SK-N-SH (cell line): ENCODE measurements at regions not wholly inside any gene's neighbourhood (a gene's known extent, or its start where the extent isn't known, plus 50 kb on each side); places are given as distances from the start of the nearest gene placed in this dataset.
"Not testable (repeated sequence)": the region's sequence is repeated elsewhere in the genome, so short reads cannot be mapped to it uniquely, and the experiment has no call there.

ENCODE experiments used
- CTCF ChIA-PET: fragments of 300-600, 350-600 bp; formaldehyde crosslinking; extraction: SDS; loops from one replicate; lab custom pipeline; 2021; lab: Yijun Ruan, JAX
- POLR2A ChIA-PET: fragments of 350-600 bp; sonication (Branson Sonifier 250); formaldehyde crosslinking; extraction: SDS; loops from one replicate; lab custom pipeline; 2020; ENCODE audit warnings: antibody characterized with exemption, inconsistent platforms; lab: Yijun Ruan, JAX
- DNase-seq: peaks from one replicate; pipeline ENCODE4 v3.0.0; 2012
- H2AFZ ChIP-seq: fragments of 200-600 bp; sonication (generic); 2 replicates; pipeline ENCODE4 v1.8.1; 2016; ENCODE audit warnings: antibody characterized with exemption, mild to moderate bottlenecking, low read depth
- H3F3A ChIP-seq: fragments of 200-600 bp; sonication (generic); replicated peaks from 2 replicates; pipeline ENCODE3; 2016; ENCODE audit warnings: antibody characterized with exemption, mild to moderate bottlenecking; ENCODE audit not compliant: insufficient read depth
- H3K27ac ChIP-seq, 2 experiments: fragments of 200-500 bp in 1 of 2; fragments of 200-600 bp in 1 of 2; sonication (Bioruptor generic) in 1 of 2; sonication (generic), shearing (Covaris generic) in 1 of 2; 2 replicates each; pipeline versions ENCODE4 v1.5.1 to v1.6.1; 2014 to 2016; ENCODE audit warnings: low read depth in 2 of 2, inconsistent platforms in 1 of 2, low read length in 1 of 2, mild to moderate bottlenecking in 1 of 2, mixed read lengths in 1 of 2
- H3K27me3 ChIP-seq: fragments of 200-600 bp; sonication (generic), shearing (Covaris generic); 2 replicates; pipeline ENCODE4 v1.6.1; 2016; ENCODE audit warnings: mixed run types; ENCODE audit not compliant: insufficient read depth
- H3K36me3 ChIP-seq, 2 experiments: fragments of 200-500 bp in 1 of 2; fragments of 200-600 bp in 1 of 2; sonication (Bioruptor generic) in 1 of 2; sonication (generic) in 1 of 2; replicated peaks in 1 of 2; 2 replicates each; pipeline versions ENCODE3 to v1.5.1; 2014 to 2016; ENCODE audit warnings: low read length in 1 of 2, mild to moderate bottlenecking in 1 of 2; ENCODE audit not compliant: insufficient read depth in 2 of 2, control insufficient read depth in 1 of 2
- H3K4me1 ChIP-seq, 2 experiments: fragments of 200-500 bp in 1 of 2; fragments of 200-600 bp in 1 of 2; sonication (Bioruptor generic) in 1 of 2; sonication (generic), shearing (Covaris generic) in 1 of 2; 2 replicates each; pipeline versions ENCODE4 v1.5.1 to v1.6.1; 2014 to 2016; ENCODE audit warnings: low read depth in 1 of 2, low read length in 1 of 2, mixed run types in 1 of 2; ENCODE audit not compliant: insufficient read depth in 2 of 2, control insufficient read depth in 1 of 2
- H3K4me2 ChIP-seq: fragments of 200-600 bp; sonication (generic), shearing (Covaris generic); 2 replicates; pipeline ENCODE4 v1.6.1; 2017; ENCODE audit warnings: mixed run types
- H3K4me3 ChIP-seq, 2 experiments: fragments of 200-500 bp in 1 of 2; fragments of 200-600 bp in 1 of 2; sonication (Bioruptor generic) in 1 of 2; sonication (generic), shearing (Covaris generic) in 1 of 2; 2 replicates each; pipeline versions ENCODE4 v1.5.1 to v1.8.1; 2014 to 2016; ENCODE audit warnings: low read depth in 2 of 2, inconsistent platforms in 1 of 2, low read length in 1 of 2, mild to moderate bottlenecking in 1 of 2, mixed read lengths in 1 of 2, moderate library complexity in 1 of 2
- H3K79me2 ChIP-seq: fragments of 200-600 bp; sonication (generic); 2 replicates; pipeline ENCODE4 v1.8.1; 2017; ENCODE audit warnings: mild to moderate bottlenecking; ENCODE audit not compliant: insufficient read depth
- H3K9ac ChIP-seq: fragments of 200-600 bp; sonication (generic); 2 replicates; pipeline ENCODE4 v1.6.1; 2017; ENCODE audit warnings: mixed run types
- H3K9me2 ChIP-seq: fragments of 200-600 bp; sonication (generic); 2 replicates; pipeline ENCODE4 v1.6.1; 2017; ENCODE audit warnings: mixed run types
- H3K9me3 ChIP-seq: fragments of 200-600 bp; sonication (generic); 2 replicates; pipeline ENCODE4 v1.6.1; 2017; ENCODE audit warnings: mixed run types, mild to moderate bottlenecking, moderate library complexity
- H4K20me1 ChIP-seq: fragments of 200-600 bp; sonication (generic); 2 replicates; pipeline ENCODE4 v1.6.1; 2017; ENCODE audit warnings: mild to moderate bottlenecking, mixed run types; ENCODE audit not compliant: insufficient read depth
- ELF1 ChIP-seq: IDR thresholded peaks from 2 replicates; pipeline ENCODE4 v1.4.0; 2012
- EP300 ChIP-seq, 2 experiments: IDR thresholded peaks; 2 replicates each; pipeline versions ENCODE4 v1.4.0 to v1.6.1; 2012; ENCODE audit warnings: borderline replicate concordance in 1 of 2, low read depth in 1 of 2, low read length in 1 of 2
- EZH2phosphoT487 ChIP-seq: fragments of 200-600 bp; sonication (generic); IDR thresholded peaks from 2 replicates; pipeline ENCODE4 v1.6.1; 2017; ENCODE audit warnings: low read depth, mixed run types, mild to moderate bottlenecking, antibody characterized with exemption, moderate library complexity, borderline replicate concordance
- FOSL2 ChIP-seq: IDR thresholded peaks from 2 replicates; pipeline ENCODE4 v1.4.0; 2012; ENCODE audit warnings: low read depth, mild to moderate bottlenecking, moderate library complexity, borderline replicate concordance
- FOXM1 ChIP-seq: IDR thresholded peaks from 2 replicates; pipeline ENCODE4 v1.4.0; 2012; ENCODE audit warnings: low read depth, mild to moderate bottlenecking
- IRF3 ChIP-seq: fragments of 150-350 bp; IDR thresholded peaks from 2 replicates; pipeline ENCODE4 v1.6.1; 2016; ENCODE audit warnings: mild to moderate bottlenecking, low read depth, low read length
- NFIC ChIP-seq: IDR thresholded peaks from 2 replicates; pipeline ENCODE4 v1.4.0; 2012; ENCODE audit warnings: borderline replicate concordance
- PBX3 ChIP-seq: IDR thresholded peaks from 2 replicates; pipeline ENCODE4; 2012
- POLR2AphosphoS5 ChIP-seq: IDR thresholded peaks from 2 replicates; pipeline ENCODE4 v1.6.1; 2012; ENCODE audit warnings: low read depth, low read length
- RAD21 ChIP-seq: IDR thresholded peaks from 2 replicates; pipeline ENCODE4 v1.6.1; 2012; ENCODE audit warnings: mild to moderate bottlenecking, low read length
- RCOR1 ChIP-seq: fragments of 150-350 bp; IDR thresholded peaks from 2 replicates; pipeline ENCODE4 v1.6.1; 2017; ENCODE audit warnings: antibody characterized with exemption, low read length
- SMC3 ChIP-seq: IDR thresholded peaks from 2 replicates; pipeline ENCODE4 v1.6.1; 2012; ENCODE audit warnings: low read depth, low read length, improper control_type of control experiment
- TCF12 ChIP-seq: IDR thresholded peaks from 2 replicates; pipeline ENCODE4 v1.4.0; 2012
- USF2 ChIP-seq: fragments of 150-350 bp; IDR thresholded peaks from 2 replicates; pipeline ENCODE4 v1.6.1; 2017; ENCODE audit warnings: antibody characterized with exemption, low read length, low read depth, borderline replicate concordance
- WGBS: methylation state at CpG from one replicate; pipeline ENCODE4 v1.1.6; 2017; ENCODE audit warnings: low lambda C conversion rate; 5-methylcytosine and 5-hydroxymethylcytosine counted together
- TF ChIP-seq, protein P1 (sequence below): IDR thresholded peaks from 2 replicates; pipeline ENCODE4 v1.4.0; 2012; ENCODE audit warnings: low read depth
- TF ChIP-seq, protein P2 (sequence below): fragments of 200-600 bp; sonication (generic); IDR thresholded peaks from 2 replicates; pipeline ENCODE4 v1.6.1; 2017; ENCODE audit warnings: antibody characterized with exemption, mild to moderate bottlenecking, moderate library complexity

GRCh38 chr14:106513302-106513701 lies 986.9 kb downstream of the TMEM121 start:
- Histone ChIP-seq H3K9ac (no peak overlapping the region), H4K20me1 (no peaks in the 10 kb centered on the region), H3K4me1 (no peaks in the 10 kb centered on the region), H3K9me2 (no peaks in the 10 kb centered on the region), H3K4me3 (no peak overlapping the region), H3K4me2 (no peak overlapping the region), H2AFZ (no peak overlapping the region), H3K9me3 (no peaks in the 10 kb centered on the region), H3K36me3 (no peaks in the 10 kb centered on the region), H3K27me3 (no peaks in the 10 kb centered on the region), H3K27ac (no peak overlapping the region), H3K79me2 (no peaks in the 10 kb centered on the region), H3F3A (no peaks in the 10 kb centered on the region)
- CTCF ChIA-PET: no interaction called here
- no peak for DNase-seq
- POLR2A ChIA-PET: no interaction called here
- 77% methylated on average over 3 of the region's 3 CpGs for WGBS
- no peak for TF ChIP-seq EZH2phosphoT487
- TF ChIP-seq TCF12: no peak
- TF ChIP-seq IRF3: no peak
- TF ChIP-seq ELF1: no peak
- TF ChIP-seq NFIC: no peak
- TF ChIP-seq USF2: no peak
- no peak for TF ChIP-seq FOSL2
- no peak for TF ChIP-seq FOXM1
- TF ChIP-seq POLR2AphosphoS5: no peak
- TF ChIP-seq, protein P1, sequence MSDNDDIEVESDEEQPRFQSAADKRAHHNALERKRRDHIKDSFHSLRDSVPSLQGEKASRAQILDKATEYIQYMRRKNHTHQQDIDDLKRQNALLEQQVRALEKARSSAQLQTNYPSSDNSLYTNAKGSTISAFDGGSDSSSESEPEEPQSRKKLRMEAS: no peak
- TF ChIP-seq EP300 (IDR thresholded peaks at IDR 0.05; ENCODE audit: borderline replicate concordance in 1 of 2, low read depth in 1 of 2, low read length in 1 of 2): no peak
- no peak for TF ChIP-seq RAD21

DNA sequence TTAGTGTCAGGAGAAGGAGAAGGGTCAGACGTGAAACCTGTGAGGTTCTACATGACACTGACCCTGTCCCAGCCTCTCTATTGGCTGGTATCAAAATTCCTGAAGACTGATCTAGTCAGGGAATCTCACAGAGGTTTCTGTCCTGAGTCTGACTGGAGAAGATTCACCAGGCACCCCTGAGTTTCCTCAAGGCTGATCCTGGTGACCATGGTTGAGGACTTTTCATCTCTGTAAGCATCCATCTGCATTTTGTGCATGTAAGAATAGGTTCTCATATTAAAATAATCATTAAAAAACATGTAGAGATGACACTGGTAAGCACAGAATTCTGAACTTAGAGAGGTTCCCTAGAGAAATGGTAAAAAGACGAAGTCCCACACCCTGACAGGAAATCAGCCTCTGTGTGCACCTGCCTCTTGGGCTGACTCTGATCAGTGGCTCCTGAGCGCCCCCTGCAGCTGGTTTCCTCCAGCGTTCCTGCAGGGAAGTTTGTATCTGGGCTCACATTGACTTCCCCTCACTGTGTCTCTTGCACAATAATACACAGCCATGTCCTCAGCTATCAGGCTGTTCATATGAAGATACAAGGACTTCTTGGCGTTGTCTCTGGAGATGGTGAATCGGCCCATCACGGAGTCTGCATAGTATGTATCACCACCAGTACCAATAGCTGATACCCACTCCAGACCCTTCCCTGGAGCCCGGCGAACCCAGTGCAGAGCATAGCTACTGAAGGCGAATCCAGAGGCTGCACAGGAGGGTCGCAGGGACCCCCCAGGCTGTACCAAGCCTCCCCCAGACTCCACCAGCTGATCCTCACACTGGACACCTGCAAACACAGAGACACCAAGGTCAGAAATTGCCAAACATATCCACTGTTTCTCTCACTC lies 991.9 kb downstream of the TMEM121 start:
- POLR2A ChIA-PET: no interaction called here
- Histone ChIP-seq H3K4me3 (no peak overlapping the region), H3F3A (no peaks in the 10 kb centered on the region), H3K27me3 (no peaks in the 10 kb centered on the region), H3K79me2 (no peaks in the 10 kb centered on the region), H3K4me1 (no peaks in the 10 kb centered on the region), H3K4me2 (no peak overlapping the region), H3K9me3 (no peaks in the 10 kb centered on the region), H4K20me1 (no peaks in the 10 kb centered on the region), H3K36me3 (no peaks in the 10 kb centered on the region), H3K9me2 (no peaks in the 10 kb centered on the region), H3K27ac (no peak overlapping the region), H3K9ac (no peak overlapping the region), H2AFZ (no peak overlapping the region)
- 33% methylated on average over 5 of the region's 11 CpGs for WGBS
- DNase-seq: peak; percentile 11
- CTCF ChIA-PET: interaction anchor here (1.1 to 1.6 kb wide), 5 partner anchors 9 to 40 kb away, joined by 3 to 9 read pairs (median 3); no protein-coding TSS in a partner anchor
- TF ChIP-seq RCOR1 (no peak), RAD21 (peak; percentile 25; the same call in 1 of the 2 replicates), PBX3 (no peak), SMC3 (no peak)
- TF ChIP-seq, protein P2, sequence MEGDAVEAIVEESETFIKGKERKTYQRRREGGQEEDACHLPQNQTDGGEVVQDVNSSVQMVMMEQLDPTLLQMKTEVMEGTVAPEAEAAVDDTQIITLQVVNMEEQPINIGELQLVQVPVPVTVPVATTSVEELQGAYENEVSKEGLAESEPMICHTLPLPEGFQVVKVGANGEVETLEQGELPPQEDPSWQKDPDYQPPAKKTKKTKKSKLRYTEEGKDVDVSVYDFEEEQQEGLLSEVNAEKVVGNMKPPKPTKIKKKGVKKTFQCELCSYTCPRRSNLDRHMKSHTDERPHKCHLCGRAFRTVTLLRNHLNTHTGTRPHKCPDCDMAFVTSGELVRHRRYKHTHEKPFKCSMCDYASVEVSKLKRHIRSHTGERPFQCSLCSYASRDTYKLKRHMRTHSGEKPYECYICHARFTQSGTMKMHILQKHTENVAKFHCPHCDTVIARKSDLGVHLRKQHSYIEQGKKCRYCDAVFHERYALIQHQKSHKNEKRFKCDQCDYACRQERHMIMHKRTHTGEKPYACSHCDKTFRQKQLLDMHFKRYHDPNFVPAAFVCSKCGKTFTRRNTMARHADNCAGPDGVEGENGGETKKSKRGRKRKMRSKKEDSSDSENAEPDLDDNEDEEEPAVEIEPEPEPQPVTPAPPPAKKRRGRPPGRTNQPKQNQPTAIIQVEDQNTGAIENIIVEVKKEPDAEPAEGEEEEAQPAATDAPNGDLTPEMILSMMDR: peak; percentile 49

- H3K27ac ChIP-seq, H3K36me3 ChIP-seq, H2AFZ ChIP-seq, H3K9me2 ChIP-seq, H3K9ac ChIP-seq, H3K4me3 ChIP-seq, H3K4me2 ChIP-seq, H4K20me1 ChIP-seq, DNase-seq, POLR2A ChIA-PET, H3K9me3 ChIP-seq, H3K79me2 ChIP-seq, H3K4me1 ChIP-seq, H3F3A ChIP-seq, H3K27me3 ChIP-seq: not testable (repeated sequence)
- CTCF ChIA-PET: interaction anchor here (0.9 to 1.5 kb wide), 3 partner anchors 14 to 35 kb away, joined by 3 read pairs; no protein-coding TSS in a partner anchor
- 100% methylated on average over 1 of the region's 1 CpG for WGBS
Observed at GRCh38 chr14:106522118-106522517, 995.7 kb downstream of the TMEM121 start.
